ENCODE measurements at regions not wholly inside any gene's neighbourhood (a gene's known extent, or its start where the extent isn't known, plus 50 kb on each side); places are given as distances from the start of the nearest gene placed in this dataset.

DNA sequence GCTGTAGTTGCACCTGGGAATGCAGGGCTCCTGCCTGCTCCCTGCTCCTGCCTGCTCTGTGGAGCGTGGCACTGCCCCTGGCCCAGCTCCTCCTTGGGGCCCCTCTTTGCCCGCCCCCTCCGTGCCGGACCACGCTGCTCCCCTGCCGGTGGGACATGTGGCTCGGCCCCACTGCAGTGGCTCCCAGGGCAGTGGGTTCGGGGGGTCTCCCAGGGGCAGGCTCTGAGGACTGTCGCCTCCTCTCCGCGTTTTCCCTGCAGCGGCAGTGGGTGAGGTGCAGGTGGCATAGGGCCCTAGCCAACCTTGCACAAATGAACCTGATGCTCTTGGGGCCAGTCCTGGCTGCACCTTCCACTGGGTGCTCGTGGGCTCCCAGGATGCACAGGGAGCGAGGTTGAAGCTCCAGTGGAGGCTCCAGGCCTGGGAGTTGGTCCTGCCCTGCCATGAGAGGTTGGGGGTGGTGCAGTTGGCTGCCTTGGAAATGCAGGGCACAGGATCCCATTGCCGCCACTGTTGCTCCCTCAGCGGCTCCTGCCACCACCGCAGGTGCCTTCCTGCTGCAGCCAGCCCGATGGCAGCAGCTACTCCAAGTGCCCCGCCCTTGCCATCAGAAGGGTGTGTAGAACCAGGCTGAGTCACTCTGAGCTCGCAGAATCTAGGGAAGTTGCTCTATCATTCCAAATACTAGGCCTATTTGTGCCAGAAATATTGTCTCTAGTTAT is 313.1 kb upstream of the SYT4 start:
- H3K9me3 Mint-ChIP-seq (ENCODE audit: unreplicated experiment): peaks cover 3% of the 10 kb centered on the region
- no peak overlapping the region for H3K4me3 Mint-ChIP-seq (ENCODE audit: unreplicated experiment)
- H3K27me3 Mint-ChIP-seq (ENCODE audit: unreplicated experiment): no peaks in the 10 kb centered on the region
- TF ChIP-seq, protein P1, sequence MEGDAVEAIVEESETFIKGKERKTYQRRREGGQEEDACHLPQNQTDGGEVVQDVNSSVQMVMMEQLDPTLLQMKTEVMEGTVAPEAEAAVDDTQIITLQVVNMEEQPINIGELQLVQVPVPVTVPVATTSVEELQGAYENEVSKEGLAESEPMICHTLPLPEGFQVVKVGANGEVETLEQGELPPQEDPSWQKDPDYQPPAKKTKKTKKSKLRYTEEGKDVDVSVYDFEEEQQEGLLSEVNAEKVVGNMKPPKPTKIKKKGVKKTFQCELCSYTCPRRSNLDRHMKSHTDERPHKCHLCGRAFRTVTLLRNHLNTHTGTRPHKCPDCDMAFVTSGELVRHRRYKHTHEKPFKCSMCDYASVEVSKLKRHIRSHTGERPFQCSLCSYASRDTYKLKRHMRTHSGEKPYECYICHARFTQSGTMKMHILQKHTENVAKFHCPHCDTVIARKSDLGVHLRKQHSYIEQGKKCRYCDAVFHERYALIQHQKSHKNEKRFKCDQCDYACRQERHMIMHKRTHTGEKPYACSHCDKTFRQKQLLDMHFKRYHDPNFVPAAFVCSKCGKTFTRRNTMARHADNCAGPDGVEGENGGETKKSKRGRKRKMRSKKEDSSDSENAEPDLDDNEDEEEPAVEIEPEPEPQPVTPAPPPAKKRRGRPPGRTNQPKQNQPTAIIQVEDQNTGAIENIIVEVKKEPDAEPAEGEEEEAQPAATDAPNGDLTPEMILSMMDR (IDR thresholded peaks at IDR 0.05; ENCODE audit: partially characterized antibody, unreplicated experiment): no peak
- no peaks in the 10 kb centered on the region for H3K36me3 Mint-ChIP-seq (ENCODE audit: unreplicated experiment)
- H3K4me1 Mint-ChIP-seq (ENCODE audit: low read depth, unreplicated experiment): no peaks in the 10 kb centered on the region
- DNase-seq: peak; percentile 18
- no peak overlapping the region for H3K27ac Mint-ChIP-seq (ENCODE audit: unreplicated experiment)

DNA sequence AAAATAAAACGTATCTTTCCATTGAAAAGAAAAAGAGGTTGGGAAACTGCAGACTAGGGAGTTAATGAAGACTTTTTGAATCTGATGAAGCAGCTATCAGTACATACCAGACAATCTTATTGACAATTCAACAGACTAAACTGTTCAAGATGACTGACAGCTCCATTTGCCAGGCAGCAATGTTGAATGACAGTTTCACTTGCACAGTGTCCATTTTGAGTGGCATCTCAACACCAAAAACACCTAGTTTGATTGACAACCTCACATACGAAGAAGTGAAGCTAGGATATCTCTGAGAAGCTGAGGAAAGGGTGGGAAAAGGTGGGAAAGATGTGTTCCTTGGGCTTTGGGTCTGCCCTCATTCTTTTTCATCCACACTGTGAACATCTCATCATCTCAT is 315.0 kb upstream of the SYT4 start:
- no peak overlapping the region for H3K4me3 Mint-ChIP-seq (ENCODE audit: unreplicated experiment)
- DNase-seq: no peak
- H3K36me3 Mint-ChIP-seq (ENCODE audit: unreplicated experiment): no peaks in the 10 kb centered on the region
- no peak overlapping the region for H3K27ac Mint-ChIP-seq (ENCODE audit: unreplicated experiment)
- H3K27me3 Mint-ChIP-seq (ENCODE audit: unreplicated experiment): no peaks in the 10 kb centered on the region
- peaks cover 3% of the 10 kb centered on the region for H3K9me3 Mint-ChIP-seq (ENCODE audit: unreplicated experiment)
- H3K4me1 Mint-ChIP-seq (ENCODE audit: low read depth, unreplicated experiment): no peaks in the 10 kb centered on the region
- TF ChIP-seq, protein P1 (IDR thresholded peaks at IDR 0.05; ENCODE audit: partially characterized antibody, unreplicated experiment): no peak

DNA sequence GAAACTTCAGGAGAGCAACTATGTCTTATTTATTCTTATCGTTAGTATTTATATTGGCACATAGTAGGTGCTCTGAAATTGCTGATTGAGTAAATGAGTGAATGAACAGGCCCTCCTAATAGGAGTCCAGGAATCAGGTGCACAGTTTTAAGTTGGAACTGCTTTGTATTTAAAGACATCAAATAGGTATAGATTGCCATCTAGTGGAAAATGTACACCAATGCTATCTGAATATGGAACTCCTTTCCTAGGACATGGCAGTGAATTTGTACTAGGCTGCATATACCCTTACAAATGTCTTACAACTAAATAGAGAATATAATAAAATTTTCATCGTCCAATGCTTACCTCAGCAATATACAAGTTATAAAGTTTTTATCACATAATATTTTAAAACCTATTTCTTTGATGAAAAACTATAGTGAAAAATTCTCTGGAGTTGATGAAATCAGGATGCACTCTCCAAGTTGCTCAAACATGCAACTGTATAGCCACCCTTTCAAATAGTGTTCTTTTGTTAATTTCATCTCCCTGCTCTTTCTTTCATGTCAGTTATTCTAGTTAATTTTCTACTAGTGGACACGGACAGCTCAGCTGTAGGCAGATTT is 318.9 kb upstream of the SYT4 start:
- H3K4me3 Mint-ChIP-seq (ENCODE audit: unreplicated experiment): no peak overlapping the region
- no peak for DNase-seq
- no peaks in the 10 kb centered on the region for H3K4me1 Mint-ChIP-seq (ENCODE audit: low read depth, unreplicated experiment)
- H3K27ac Mint-ChIP-seq (ENCODE audit: unreplicated experiment): no peak overlapping the region
- H3K27me3 Mint-ChIP-seq (ENCODE audit: unreplicated experiment): no peaks in the 10 kb centered on the region
- H3K36me3 Mint-ChIP-seq (ENCODE audit: unreplicated experiment): no peaks in the 10 kb centered on the region
- TF ChIP-seq, protein P1 (IDR thresholded peaks at IDR 0.05; ENCODE audit: partially characterized antibody, unreplicated experiment): peak; percentile 30
- no peaks in the 10 kb centered on the region for H3K9me3 Mint-ChIP-seq (ENCODE audit: unreplicated experiment)

DNA sequence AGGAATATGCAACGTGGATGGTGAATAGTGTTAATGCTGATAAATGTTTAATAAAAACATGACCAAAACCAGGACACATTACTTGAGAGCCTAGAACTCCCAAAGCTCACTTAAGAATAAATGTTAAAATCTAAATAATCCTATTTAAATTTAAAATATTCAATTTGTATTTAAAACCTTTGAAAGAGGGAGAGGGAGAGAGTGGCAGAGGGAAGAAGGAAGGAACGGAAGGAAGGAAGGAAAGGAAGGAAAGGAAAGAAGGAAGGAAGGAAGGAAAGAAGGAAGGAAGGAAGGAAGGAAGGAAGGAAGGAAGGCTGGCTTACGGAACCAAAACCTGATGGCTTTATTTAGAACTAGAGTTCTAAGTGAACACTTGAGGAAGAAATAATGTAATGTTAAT is 324.1 kb upstream of the SYT4 start:
- Mint-ChIP-seq H3K27ac (ENCODE audit: unreplicated experiment) (no peak overlapping the region), H3K4me1 (ENCODE audit: low read depth, unreplicated experiment) (no peaks in the 10 kb centered on the region), H3K4me3 (ENCODE audit: unreplicated experiment) (no peak overlapping the region), H3K36me3 (ENCODE audit: unreplicated experiment) (peaks cover 19% of the 10 kb centered on the region), H3K27me3 (ENCODE audit: unreplicated experiment) (peaks cover 2% of the 10 kb centered on the region), H3K9me3 (ENCODE audit: unreplicated experiment) (peaks cover 1% of the 10 kb centered on the region)
- DNase-seq: no peak
- TF ChIP-seq, protein P1 (IDR thresholded peaks at IDR 0.05; ENCODE audit: partially characterized antibody, unreplicated experiment): no peak

DNA sequence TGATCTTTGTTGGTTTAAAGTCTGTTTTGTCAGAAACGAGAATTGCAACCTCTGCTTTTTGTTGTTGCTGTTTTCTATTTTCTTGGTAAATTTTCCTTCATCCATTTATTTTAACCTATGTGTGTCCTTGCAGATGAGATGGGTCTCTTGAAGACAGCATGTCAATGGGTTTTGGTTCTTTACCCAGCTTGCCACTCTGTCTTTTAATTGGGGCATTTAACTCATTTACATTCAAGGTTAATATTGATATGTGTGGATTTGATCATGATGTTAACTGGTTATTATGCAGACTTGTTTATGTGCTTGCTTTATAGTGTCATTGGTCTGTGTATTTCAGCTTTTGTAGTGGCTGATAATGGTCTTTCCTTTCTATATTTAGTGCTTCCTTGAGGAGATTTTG is 327.9 kb upstream of the SYT4 start:
- H3K9me3 Mint-ChIP-seq (ENCODE audit: unreplicated experiment): peaks cover 1% of the 10 kb centered on the region
- TF ChIP-seq, protein P1 (IDR thresholded peaks at IDR 0.05; ENCODE audit: partially characterized antibody, unreplicated experiment): no peak
- no peak overlapping the region for H3K27ac Mint-ChIP-seq (ENCODE audit: unreplicated experiment)
- no peaks in the 10 kb centered on the region for H3K4me1 Mint-ChIP-seq (ENCODE audit: low read depth, unreplicated experiment)
- H3K27me3 Mint-ChIP-seq (ENCODE audit: unreplicated experiment): peaks cover 2% of the 10 kb centered on the region
- H3K4me3 Mint-ChIP-seq (ENCODE audit: unreplicated experiment): no peak overlapping the region
- no peak for DNase-seq
- H3K36me3 Mint-ChIP-seq (ENCODE audit: unreplicated experiment): peaks cover 22% of the 10 kb centered on the region

Measured in glutamatergic neuron (in vitro differentiated cells).